GM21723 (cell line): ENCODE measurements at regions not wholly inside any gene's neighbourhood (a gene's known extent, or its start where the extent isn't known, plus 50 kb on each side); places are given as distances from the start of the nearest gene placed in this dataset.
"Not testable (repeated sequence)": the region's sequence is repeated elsewhere in the genome, so short reads cannot be mapped to it uniquely, and the experiment has no call there.

ENCODE experiments used
- ATAC-seq: cut with Tn5 transposase; IDR thresholded peaks from one replicate; pipeline ENCODE4 v1.9.1; 2021; ENCODE audit warnings: mild to moderate bottlenecking, moderate library complexity; ENCODE audit not compliant: unreplicated experiment

DNA sequence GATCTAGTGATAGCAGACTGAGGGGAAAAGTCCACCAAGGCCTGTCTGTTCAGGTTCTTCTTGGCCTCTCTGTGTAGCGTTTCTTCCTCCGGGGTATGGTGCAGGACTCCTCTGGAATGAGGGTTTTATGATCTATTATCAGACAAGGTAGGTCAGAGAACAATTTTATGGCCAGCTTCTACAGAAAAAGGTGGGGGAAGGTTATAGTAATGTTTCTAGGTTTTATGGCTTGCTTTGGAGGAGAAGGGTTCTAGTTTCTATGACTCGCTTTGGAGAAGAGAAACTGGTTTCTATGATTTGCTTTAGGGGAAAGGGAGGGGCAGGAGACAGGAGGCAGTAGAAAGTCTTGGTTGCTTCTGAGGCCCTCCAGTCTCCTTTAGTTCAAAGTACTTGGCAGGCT lies 144.8 kb upstream of the LAMA2 start:
- ATAC-seq = peak; percentile 79

DNA sequence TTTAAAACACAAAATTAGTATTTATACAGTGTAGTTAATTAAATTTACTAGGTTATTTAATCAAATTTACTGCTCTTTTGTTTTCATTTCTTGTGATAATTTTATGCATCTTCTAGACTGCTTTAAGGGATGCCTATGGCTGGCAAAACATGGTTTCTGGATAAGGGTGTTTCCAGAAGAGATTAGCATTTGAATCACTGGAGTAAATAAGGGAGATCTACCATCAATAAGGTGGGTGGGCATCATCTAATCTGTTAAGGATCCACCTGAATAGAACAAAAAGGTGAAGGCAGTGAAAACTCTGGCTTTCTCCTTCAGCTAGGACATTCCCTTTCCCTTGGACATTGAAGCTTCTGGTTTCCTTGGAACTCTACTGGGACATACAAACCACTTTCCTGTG lies 146.2 kb upstream of the LAMA2 start:
- ATAC-seq = no peak

DNA sequence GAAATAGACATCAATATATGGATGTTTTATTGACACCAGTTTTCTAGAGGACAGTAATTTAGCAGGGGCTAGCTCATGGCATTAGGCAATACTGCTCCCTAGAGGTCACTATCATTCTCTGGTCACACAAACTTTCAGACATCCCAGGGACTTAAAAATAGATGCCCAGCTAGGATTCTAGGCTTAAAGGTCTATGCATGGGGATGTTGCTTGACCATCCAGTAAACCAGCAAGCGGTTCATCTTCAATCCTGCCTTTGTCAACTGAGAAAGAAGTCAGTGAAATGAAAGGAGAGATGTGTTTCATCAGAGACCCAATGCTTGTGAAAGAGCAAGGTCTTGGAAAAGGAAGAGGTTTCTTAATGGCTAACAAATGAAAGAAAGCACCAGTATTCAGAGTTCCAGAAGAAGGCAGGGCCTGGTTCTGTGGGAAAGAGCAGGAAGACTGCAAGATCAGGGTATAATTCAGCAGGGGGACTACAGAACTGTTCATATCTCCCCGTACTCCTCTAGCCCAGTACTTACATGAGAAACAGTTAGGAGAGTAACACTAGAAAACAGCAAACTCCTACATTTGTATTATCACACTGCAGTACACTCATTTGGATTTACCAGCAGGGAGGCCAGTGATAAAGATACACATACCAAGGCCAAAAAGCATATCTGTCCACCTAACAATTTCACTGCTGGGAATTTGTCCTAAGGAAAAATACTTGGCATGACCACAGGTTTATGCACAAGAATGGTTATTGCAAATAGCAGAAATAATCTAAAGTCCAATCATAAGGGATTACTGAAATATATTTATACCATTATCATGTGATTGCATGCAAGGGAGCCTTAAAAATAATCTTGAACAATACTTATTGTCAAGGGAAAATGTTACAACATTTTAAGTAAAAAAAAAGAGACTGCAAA lies 151.4 kb upstream of the LAMA2 start:
- ATAC-seq = peak; percentile 68

DNA sequence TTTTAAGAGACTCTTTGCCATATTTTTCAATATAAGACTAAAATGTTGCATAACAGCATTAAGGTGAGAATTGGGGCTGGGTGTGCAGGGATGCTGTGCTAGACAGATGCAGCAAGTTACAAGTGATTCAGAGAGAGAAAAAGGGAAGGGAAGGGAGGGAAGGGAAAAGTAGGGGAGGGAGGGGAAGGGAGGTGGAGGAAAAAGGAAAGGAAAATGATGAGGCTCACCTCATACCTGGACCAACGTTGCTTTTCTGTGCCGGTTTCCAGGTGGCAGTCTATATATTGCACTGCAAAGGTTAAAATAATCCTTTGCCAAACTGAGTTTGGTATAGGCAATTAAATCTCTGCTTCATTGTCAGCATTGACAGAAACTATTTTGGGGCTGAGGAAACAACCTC lies 155.4 kb upstream of the LAMA2 start:
- ATAC-seq = no peak

DNA sequence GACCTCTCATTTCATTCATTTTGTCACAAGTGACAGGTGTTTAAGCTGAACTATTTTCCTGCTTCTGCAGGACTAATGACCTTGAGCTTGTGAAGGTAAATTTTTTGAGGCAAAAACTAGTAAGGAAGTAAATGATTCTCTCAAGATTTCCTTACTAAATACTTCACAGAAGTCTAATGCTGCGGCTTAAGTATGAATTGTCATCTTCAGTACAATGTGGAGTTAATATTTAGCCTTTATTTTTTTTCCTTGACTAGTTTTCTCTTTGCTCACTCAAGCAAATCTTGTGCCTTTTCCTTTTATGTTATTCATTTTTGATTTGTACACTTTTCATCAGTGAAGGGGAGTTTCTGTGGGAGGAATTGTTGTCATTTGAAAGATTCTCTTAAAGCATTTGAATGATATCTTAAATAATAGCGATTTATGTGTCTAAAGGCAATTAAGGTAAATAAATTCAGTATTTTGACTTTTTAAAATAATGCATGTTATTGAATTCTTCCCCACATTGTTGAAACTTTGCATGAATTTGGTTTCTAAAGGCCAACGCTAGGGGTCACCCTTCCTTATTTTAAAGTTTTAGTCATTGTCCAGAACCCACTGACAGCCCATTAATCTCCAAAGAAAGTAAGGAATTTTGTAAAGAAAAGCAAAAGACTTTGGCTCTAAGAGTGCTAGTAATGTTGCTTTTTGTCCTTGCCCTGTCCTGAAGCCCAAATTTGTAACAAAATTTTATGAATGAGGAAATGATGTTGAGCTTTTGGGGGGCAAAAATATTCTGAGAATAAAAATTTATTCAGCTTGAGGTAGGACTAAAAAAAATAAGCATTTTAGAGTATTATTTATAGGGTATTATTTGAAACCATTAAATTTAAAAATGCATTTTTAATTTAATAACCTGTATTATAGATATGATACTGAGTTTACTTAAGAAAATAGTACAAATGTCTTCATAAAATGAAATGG lies 157.4 kb upstream of the LAMA2 start:
- ATAC-seq = no peak

DNA sequence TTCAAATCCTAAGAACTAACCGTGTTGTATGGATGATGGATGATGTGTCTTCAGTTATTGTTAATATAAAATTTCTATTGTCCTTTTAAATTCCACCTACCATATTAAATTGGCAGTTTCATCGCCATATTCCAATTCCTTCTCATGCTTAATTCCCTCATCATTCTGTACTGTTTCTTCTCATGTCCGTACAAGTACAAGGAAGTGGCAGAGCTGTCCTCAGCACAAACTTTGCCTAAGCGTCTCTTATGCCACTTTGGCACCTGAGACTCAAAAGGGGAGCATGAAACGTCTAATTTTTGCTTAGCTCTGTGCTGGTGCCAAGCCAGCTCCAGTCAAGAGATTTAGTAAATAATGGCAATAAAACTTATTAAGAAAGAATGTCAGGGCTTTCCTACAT lies 158.2 kb upstream of the LAMA2 start:
- no peak for ATAC-seq

DNA sequence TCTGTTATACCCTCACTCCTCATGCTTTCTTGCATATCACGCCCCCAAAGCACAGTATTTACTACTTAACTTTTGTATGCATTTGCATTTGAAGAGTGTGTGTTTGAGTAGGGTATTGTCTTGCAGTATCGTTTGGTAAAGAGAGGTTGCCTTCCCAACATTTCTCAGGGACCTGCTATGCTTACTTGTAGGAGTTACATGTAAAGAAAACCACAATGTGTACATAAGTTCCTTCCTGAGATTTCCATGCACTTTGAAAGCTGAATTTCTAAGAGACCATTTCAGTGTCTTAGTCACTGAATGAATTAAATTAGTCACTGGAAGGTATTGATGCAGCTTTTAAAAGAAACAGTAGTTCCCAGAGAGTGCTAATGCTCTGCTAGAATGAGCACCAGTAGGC lies 159.3 kb upstream of the LAMA2 start:
- ATAC-seq = no peak

DNA sequence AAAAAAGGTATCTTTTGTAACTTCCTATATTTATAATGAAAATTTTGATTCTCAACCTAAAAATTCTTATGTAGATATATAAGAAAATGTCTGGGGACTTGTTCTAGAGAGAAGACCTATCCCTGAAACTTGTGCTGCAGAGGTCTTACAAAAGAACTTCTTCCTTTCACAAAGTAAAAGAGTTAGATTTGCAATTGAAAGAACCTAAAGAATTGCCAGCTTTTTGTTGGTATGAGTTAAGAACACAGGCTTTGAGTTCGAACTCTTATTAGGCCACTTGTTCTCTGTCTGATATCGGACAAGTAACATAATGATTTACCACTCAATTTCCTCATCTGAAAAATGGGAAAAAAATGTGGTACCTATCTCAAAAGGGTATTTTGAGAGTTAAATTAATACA lies 162.0 kb upstream of the LAMA2 start:
- no peak for ATAC-seq

DNA sequence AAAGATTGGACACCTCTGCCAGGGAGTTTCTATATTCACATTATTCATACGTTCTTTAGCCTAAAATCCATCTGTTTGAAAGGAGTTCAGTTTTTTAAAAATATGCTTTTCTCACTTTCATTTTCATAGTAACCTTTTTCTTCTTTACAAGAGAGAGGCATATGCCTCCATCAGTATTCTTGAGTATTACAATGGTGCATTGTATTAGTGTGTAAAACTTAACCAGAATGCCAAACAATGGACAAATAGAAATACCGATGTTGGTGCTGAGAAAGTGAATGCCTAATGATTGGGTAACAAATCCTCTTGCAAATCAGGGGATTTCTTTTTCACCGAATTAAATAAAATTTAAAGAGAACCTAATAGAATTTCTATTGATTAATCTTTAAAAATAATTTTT lies 163.2 kb upstream of the LAMA2 start:
- no peak for ATAC-seq

DNA sequence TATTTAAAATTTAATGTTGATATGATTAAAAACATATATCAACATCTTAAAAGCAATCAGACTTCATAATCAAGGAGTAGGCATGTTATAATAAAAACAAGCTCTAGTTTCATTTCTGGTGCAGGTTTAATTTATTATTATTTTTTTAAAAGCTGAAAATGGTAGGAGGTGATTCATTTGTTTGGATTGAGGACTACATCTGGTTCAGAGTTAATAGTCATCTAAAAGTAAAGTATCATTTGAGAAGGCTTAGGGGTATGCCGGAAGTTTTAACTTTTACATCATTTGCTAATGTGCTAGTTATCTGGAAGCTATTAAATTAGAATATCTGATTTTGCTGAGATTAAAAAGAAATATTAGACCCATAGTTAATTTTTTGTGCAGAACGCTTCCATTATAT lies 169.5 kb upstream of the LAMA2 start:
- ATAC-seq = no peak

DNA sequence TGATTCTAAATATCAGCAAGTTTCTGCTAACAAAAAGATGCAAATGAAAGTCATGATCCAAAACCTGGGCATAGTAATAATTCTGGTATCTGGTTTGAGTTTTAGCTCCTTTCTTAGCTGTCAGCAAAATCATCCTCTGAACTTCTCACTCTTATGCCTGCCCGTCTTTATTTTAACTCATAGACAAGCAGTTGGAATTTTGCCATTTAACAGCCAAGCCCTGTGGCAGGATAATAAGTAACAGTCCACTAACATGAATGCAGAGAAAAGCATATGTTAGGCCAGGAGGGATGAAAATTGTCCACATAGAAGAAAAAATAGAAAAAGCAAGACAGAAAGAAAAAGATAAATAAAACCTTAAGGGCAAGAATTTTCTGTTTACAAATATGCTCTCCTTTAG lies 170.0 kb upstream of the LAMA2 start:
- ATAC-seq = no peak

DNA sequence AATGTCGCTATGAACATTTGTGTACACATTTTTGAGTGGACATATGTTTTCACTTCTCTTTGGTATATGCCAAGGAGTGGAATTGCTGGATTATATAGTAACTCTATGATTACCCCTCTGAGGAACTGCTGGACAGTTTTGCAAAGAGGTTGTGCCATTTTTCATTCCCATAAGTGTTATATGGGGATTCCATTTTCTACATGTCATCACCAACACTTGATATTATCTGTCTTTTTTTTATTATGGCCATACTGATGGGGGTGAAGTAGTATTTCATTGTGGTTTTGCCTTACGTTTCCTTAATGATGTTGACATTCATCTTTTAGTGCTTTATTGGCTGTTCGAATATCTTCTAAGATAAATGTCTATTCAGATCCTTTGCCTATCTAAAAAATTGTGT lies 171.8 kb upstream of the LAMA2 start:
- ATAC-seq = no peak

DNA sequence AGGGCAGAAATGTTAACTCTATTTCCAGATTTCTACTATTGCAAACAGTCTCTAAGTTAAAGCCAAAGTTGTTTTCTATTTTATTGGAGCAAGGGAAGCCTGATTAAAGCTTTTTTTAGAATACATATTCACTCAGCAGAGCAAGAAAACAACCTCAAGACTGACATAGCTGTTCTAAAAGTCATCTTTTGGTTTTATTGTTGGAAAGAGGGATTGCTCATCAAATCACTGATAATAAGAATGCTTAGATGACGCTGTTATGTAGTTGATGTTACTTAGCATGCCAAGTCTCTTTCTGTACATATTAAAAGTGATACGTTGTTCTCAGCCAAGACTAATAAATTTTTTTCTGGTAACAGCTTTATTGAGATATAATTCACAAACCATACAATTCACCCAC lies 172.6 kb upstream of the LAMA2 start:
- ATAC-seq = no peak

DNA sequence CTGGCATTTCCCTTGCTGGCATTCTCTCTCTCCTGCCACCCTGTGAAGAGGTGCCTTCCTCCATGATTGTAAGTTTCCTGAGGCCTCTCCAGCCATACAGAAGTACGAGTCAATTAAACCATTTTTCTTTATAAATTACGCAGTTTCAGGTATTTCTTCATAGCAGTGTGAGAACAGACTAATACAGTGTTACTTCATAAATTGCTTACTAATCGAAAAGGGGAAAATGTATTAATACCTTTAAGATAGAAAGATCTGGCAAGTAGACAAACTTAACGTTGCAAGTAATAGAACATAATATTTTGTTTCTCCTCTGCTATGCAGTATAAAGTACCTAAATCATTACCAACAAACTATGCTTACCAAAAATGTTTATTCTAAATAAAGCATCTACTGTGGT lies 178.3 kb upstream of the LAMA2 start:
- no peak for ATAC-seq

DNA sequence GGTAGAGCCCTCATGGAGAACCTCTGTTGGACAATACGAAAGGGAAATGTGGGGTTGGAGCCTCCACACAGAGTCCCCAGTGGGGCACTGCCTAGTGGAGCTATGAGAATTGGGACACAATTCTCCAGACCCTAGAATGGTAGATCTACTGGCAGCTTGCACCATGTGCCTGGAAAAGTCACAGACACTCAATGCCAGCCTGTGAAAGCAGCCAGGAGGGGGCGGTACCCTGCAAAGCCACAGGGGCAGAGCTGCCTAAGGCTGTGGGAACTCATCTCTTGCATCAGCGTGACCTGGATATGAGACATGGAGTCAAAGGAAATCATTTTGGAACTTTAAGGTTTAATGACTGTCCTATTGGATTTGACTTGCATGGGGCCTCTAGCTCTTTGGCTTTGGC lies 179.1 kb upstream of the LAMA2 start:
- ATAC-seq = not testable (repeated sequence)

DNA sequence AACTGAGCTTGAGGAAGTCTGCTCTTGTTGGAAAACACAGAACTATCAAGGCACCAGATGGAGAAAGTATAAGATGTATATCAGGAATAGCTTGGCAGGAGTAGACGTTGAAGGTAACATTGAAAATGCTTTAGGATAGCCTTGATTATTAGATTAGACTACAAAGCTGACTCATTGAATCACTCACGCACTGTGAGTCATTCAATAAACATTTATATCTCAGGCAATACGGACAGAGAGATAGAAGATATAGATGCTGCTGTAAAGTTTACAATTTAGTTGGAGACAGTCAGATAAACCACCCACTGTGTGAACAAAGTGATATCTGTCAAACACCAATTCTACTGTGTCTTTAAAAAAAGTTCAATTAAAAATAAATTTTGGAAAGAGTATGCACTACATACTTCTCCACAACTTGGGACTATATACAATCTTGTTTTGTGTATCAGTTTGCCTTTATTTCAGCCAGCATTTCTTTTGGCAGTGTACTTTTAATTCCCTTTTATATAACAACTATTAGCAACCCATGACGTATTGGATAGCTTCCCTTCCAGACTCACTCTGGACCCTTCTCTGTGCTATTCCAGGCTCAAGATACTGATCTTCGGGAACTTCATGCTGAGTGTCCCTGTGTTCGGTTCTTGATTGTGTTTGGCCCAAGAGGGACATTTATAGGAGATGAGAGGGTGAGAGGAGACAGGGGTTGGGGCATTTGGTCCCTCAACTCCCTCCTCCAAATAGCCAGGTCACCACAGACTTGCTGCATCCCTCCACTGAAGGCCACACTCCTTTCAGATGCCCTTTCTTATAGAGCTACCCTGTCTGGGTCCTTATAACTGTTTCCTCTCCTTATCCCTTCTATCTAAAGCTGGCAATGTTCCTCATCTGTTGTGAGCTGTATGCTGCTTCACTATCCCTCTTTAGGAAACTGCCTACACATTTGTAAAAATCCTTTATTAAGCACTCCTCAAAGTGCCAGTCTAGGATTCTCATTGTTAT lies 176.6 kb upstream of the PTPRK start:
- ATAC-seq = no peak

DNA sequence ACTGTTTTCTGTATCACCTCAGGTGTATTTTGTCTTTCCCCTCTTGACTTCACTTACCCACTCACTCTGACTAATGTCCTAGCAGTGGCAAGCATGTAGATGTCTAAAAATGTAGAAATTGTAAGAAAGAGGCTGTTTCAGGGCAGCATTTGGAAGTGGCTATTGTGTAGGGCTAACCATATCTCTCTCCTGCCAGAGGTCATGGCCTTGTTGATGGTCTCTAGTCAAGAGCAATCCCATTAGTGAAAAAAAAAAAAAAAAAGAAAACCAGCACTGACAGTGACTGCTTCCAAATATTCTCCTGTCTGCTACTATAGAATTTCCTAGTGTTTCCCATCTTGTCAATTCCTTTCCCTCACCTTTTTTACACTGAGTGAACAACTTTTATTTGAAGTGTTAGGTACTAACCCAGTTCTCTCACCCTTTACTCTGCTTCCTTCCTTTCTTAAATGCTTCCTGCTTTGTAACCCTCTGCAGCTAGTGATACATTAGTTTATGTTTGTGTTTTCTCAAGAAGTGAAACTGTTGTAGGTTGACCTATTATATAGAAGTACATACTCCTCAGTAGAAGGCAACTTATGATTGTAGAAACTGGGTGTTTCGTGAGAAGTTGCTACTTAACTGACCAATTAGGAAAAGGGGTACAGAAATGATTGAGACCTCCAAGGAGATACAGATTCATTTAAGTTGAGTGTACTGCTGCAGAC lies 174.1 kb upstream of the PTPRK start:
- ATAC-seq = no peak

DNA sequence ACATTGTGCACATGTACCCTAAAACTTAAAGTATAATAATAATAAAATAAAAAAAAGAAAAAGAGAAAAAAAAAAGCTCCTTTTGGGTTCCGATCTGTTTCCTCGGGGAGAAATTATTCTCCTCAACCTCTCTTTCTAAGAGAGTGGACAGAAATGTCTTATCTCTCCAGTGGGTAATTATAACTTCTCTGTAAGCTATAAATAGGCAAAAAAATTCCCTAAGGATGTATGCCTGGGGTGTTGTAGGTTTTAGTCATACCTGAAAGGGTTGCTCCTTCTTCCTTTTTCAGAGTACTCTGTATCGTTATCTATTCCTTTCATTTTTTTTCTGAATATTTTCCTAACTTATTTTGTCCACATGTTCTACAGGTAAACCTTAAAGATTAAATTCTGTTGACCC lies 169.7 kb upstream of the PTPRK start:
- ATAC-seq = no peak

DNA sequence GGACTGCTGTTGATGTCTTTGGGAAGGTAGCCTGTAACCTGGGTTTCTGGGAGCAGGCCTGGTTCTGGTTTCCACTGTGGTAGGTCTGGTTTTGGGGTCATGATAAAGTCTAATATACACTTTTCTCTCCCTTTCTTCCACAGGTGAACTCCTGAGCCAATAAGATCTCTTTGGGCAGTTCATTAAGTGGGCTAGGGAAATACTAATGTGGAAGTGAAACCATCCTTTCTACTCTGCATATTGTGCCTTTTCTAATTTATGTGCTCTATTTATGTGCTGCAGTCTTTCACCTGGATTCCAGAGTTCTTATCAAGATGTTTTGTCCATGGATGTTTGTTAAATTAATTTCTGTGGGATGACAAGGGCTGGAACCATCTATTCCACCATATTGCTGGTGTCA lies 165.7 kb upstream of the PTPRK start:
- ATAC-seq = peak; percentile 56

DNA sequence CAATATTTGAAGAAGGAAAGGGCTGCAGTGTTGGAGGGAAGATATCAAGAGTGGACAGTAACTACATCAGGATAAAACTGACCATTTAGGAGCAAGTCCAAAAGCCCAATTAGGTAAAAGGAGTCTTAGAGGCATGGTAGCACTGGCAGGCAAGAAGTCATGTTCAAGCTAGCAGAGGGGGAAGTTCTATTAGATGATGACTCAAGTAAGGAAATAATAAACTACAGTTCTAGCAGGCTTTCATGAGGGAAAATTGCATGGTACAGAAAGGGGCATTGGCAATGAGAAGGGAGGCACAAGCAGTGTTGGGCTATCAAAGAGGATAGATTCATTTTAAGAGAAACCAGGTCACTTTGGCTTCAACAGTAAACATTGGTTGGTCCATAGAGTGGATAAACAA lies 156.1 kb upstream of the PTPRK start:
- no peak for ATAC-seq
